ENCODE measurements at regions not wholly inside any gene's neighbourhood (a gene's known extent, or its start where the extent isn't known, plus 50 kb on each side); places are given as distances from the start of the nearest gene placed in this dataset.

DNA sequence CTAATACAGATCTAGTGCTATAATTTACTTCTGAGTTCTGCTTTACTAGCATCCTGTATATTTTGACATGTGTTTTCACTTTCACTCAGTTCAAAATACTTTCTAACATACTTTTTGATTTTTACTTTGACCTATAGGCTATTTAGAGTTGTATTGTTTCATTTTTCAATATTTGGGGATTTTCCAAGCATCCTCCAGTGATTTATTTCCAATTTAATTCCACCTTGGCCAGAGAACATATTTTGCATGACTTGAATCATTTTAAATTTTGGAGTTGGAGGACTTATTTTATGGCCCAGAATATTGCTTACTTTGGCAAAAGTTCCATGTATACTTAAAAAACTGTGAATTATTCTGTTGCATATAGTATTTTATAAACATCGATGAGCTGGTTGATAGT, 1215.6 kb upstream of the MAP3K7 start:
- TF ChIP-seq, protein P1, sequence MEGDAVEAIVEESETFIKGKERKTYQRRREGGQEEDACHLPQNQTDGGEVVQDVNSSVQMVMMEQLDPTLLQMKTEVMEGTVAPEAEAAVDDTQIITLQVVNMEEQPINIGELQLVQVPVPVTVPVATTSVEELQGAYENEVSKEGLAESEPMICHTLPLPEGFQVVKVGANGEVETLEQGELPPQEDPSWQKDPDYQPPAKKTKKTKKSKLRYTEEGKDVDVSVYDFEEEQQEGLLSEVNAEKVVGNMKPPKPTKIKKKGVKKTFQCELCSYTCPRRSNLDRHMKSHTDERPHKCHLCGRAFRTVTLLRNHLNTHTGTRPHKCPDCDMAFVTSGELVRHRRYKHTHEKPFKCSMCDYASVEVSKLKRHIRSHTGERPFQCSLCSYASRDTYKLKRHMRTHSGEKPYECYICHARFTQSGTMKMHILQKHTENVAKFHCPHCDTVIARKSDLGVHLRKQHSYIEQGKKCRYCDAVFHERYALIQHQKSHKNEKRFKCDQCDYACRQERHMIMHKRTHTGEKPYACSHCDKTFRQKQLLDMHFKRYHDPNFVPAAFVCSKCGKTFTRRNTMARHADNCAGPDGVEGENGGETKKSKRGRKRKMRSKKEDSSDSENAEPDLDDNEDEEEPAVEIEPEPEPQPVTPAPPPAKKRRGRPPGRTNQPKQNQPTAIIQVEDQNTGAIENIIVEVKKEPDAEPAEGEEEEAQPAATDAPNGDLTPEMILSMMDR (IDR thresholded peaks at IDR 0.05; ENCODE audit: poor library complexity): no peak
- TF ChIP-seq EZH2phosphoT487 (IDR thresholded peaks at IDR 0.05; ENCODE audit: low read depth, severe bottlenecking, unreplicated experiment) (no peak), EZH2 (IDR thresholded peaks at IDR 0.05; ENCODE audit: borderline replicate concordance) (no peak)

All from hepatocyte (in vitro differentiated cells).